HG03575 (cell line): ENCODE measurements at regions not wholly inside any gene's neighbourhood (a gene's known extent, or its start where the extent isn't known, plus 50 kb on each side); places are given as distances from the start of the nearest gene placed in this dataset.

Experiments
- ATAC-seq: cut with Tn5 transposase; IDR thresholded peaks from one replicate; pipeline ENCODE4 v1.9.1; 2021; ENCODE audit not compliant: unreplicated experiment, insufficient number of reproducible peaks, low FRiP score; ENCODE audit errors: extremely low read depth

DNA sequence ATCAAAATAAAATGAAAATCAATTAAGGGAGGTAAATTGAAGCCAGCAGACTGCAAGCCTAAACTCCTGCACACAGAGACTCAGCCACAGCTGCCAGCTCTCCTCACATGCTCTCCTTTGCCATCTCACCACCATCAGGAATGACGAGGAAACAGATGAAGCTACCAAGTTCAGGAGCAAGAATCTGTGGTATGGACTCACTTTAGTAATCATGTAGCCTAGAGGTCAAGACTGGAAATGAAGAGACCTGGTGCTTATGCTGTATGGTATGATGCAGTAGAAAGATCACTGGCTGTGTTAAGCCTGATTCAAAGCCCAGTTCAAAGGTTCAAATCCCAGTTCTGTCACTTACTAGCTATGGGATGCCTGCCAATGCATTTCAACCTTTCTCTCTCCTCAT, 78.9 kb upstream of the CAMK1G start:
- no peak for ATAC-seq

DNA sequence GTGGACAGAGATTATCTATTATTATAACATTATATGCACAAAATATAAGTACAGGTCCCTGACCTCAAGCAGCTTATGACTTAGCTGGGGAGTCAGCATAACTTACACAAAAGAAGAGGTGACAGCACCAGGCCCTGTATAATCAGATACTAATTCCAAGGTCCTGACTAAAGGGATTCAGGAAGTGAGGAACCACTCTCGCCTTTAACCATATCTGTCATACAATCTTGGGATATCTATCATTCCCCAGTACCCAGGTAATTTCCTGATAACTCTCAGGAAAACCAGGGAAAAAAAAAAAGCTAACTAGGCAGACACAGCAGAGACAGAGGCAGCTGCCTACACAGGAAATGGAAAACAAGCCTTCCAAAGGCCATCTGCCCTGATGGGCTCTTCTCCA, 78.5 kb upstream of the CAMK1G start:
- no peak for ATAC-seq

DNA sequence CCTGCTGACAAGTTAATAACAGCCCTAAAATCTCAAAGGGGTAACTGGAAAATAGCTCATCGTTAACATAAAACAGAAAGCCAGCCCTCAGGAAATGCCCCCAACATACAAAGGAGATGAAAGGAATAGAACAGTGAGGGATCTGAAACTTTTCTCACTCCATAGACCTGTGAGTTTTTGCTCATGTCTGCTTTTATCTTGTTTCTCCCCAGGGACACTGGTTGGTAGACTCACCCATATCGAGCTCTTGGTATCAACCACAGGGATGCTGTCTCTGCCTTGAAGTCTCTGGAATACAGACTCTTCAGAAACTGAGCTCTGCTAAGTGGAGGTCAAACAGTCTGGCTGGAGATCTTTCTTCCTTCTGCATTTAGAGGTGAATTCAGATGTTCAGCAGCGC, 77.4 kb upstream of the CAMK1G start:
- no peak for ATAC-seq

DNA sequence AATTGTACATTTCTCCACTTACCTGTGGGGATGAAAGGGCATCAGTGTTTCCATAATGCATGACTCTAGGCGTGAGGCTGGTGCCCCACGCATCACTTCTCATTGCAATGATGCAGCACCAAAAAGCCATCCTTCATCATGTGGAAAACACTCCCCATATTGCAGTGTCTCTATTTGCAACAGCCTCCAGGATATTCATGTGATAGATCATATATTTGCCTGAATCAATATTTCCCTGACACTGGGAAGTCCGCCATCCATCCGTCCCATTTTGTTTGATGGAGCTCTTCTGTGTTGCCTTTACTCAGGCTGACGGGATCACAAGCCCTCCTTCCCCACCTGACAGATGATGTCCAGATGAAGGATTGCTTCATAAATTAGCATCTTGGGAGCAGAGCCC, 74.5 kb upstream of the CAMK1G start:
- ATAC-seq = no peak

DNA sequence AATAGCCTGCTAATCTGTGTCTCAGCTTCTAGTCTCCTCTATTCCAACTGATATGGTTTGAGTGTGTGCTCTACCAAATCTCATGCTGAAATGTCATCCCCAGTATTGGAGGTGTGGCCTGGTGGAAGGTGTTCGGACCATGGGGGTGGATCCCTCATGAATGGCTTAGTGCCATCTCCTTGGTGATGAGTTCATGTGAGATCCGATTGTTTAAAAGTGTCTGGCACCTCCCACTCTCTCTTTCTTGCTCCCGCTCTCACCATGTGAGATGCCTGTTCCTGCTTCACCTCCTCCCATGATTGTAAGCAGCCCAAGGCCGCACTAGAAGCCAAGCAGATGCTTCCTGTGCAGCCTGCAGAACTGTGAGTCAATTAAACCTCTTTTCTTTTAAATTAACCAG, 73.5 kb upstream of the CAMK1G start:
- ATAC-seq = no peak

DNA sequence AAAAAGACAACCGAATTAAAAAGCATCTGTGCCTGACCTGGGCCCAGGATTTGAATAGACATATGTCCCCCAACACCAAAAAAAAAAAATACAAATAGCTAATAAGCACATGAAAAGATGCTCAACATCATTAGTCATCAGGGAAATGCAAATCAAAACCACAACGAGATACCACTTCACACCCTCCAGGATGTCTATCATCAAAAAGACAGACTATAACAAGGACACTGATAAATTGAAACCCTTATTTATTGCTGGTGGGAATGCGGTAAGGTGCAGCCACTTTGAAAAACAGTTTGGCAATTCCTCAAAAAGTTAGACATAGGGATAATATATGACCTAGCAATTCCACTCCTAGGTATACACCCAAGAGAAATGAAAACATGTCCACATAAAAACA, 72.3 kb upstream of the CAMK1G start:
- ATAC-seq = no peak

DNA sequence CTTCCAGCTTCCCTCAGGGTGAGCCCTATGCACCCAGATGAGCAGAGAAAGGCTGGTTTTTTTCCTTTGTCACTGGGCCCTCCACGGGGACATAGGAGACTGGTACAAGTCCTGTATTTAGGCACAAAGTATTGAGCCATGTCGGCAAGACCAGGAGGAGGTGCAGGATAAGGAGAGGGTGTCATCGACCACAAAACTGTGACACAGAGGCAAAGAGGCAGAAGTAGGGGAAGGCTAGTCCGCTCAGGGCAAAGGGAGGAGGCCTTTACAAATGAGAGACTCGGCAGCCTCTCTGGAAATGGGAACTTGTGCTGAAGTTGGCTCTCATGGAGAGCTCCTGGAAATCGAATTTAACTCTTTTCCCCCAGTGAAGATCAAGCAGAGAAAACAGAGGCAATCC, 70.7 kb upstream of the CAMK1G start:
- ATAC-seq = no peak

DNA sequence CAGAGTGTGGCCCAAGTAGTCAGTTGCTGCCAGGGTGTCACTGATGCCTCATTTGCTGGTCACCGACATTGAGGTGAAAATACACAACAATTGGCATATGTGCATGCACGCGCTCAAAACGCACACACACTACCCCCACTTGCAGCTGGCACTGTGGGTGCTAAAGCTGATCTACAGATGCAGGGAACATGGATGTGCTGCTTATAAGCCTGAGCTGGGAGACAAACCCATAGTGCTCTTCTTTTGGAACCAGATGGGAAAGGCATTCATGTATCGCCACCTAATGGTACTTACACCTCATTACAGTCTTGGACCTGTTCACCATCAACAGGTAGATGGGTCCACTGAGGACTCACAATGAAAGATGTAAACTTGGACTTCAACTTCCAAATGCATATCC, 70.3 kb upstream of the CAMK1G start:
- ATAC-seq = no peak

DNA sequence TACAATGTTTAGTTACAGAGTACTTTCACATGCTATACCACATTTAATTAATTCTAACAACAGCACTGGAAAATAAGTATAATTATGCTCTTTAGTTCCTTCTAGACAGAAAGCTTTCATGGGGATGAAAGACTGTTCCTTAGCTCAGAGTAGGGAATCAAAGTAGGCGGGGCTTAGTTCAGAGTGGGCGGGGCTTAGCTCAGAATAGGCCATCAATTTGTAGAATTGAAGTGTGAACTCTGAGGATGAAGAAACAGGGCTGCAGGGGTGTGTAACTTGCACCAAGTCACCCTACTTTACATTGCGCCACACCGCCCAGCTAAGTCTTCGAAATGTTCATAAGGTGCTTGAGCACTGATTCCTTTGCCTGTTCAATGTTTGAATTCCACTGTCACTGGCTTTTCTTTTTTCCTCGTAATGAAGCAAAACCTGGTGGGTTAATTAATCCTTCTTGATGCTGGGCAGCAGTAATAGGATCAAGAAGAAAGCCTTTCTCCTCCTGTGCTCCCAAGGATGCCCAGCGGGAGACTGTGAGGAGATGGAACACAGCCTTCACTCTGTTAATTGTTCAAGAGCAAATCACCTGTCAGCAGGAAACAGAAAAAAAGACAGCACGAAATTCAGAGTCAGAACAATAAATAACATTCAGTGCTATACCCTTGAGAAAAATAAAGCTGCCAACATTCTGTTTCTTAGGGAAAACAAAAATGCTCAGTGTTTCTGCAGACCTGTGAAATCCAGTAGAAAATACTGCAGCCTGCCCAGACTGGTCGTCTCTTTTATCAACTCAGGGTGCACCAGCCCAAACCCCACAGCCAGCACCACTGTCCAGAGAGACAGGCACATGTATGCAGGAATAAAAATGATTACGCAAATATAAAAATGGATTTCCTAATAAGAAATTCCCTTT, 66.5 kb upstream of the CAMK1G start:
- no peak for ATAC-seq

DNA sequence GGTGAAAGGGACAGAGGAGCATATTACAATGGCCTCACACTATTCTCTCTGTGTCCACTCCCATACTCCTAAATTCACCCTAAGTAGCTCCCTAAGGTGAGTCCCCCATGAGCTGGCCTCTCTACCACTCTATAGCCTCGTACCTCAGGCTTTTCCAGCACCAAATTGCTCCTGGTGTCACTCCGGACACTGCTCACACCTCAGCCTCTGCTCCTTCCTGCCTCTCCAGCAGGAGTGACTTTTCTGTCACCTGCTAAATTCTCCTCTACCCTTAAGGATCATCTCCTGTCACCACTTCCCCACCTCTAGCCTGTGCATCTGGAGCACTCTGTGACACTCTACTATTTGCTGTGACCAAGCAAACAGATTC, 65.8 kb upstream of the CAMK1G start:
- no peak for ATAC-seq

DNA sequence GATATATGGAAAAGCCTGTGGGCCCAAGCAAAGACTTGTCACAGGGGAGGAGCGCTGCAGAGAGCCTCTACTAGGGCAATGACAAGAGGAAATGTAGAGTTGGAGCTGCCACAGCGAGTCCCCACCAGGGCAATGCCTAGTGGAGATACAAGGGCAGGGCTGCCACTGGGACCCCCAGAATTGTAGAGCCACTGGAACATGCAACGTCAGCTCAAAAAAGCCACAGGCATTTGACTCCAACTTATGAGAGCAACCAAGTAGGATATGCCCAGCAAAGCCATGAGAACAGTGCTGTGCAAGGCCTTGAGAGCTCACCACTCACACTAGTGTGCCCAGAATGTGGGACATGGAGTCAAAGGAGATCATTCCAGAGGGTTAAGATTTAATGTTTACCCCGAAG, 63.7 kb upstream of the CAMK1G start:
- ATAC-seq = no peak

DNA sequence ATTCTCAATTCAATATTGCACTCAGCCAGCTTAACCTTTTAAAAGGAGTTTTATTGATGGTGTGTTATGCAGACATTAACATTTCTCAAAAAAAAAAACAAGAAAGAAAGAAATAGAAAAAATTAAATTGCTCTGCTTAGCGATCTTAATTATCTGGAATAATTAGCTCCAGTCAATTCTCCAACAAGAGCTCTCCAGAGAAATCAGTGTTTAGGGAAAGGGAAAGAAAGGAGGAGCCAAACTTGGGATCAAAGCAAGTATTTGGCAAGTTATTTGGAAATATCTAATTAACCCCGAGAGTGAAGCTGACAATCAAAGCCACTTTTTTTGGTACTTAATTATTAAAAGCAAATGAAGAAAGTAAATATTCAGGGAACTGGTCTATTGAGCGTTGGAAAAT, 60.7 kb upstream of the CAMK1G start:
- ATAC-seq = no peak

DNA sequence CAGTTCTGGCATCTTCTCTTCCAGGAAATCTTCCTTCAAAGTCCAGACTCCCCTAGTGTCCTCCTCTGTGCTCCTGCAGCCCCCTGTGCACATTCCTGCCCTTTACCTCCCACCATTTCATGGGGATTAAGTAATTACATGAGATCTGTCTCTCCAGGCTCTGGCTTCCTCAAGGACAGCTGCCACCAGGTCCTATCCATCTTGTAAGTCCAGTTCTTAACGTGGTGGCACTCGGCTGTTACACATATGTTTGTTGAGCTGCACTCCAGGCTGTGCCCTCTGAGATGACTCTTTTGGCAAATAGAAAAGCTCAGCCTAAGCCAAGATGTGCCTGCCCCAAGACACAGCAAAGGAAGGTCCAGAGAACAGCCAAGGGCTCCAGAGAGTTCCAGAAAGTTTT, 57.4 kb upstream of the CAMK1G start:
- ATAC-seq = no peak

DNA sequence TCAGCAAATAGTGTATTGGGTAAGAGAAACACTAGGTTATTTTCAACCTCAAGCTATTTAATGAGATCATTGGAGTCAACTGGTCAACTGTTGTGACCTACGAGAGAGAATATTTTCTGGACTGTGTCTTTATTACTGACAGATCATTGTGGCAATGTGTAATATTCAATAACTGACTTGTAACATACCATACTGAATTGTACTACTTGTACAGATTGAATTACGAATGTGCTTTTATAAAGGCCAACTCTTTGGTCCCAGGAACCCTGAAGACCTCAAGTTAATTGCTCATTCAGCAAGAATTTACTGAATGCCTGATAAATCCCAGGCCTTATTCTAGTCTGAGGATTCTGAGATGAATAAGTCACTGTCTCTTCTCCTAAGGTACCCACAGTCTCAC, 56.1 kb upstream of the CAMK1G start:
- ATAC-seq = no peak

DNA sequence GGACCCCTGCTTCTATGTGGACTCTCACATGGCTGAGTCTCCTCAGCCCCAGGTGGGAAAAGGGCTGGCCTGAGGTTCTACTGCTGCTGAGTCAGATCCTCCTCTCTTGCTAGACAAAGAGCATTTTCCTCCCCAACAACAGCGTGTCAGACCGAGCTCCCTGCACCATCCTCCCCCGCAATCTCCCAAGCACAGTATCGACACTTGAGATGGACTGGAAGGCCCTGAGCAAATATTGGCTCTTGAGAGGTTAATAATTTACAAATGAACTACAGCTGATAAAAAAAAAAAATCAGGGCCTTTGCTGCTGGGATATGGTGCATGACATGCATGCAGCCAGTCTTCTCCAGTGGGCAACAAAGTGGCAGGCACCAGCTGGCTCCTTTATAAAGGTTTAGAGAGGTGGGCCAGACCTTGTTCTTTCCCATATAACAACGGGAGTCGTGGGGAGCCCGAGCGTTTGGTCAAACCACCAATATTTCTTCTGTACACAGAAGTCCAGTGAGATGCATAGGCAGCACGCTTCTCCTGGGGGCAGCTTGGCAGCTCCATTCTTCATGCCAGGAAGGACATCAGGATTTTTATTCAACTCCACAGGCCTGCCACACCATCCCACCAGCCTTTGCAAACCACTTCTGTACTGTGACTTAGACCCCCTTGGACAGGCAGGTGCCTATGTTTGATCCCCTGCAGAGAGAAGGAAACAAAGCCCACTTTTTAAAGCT, 55.4 kb upstream of the CAMK1G start:
- ATAC-seq = no peak

DNA sequence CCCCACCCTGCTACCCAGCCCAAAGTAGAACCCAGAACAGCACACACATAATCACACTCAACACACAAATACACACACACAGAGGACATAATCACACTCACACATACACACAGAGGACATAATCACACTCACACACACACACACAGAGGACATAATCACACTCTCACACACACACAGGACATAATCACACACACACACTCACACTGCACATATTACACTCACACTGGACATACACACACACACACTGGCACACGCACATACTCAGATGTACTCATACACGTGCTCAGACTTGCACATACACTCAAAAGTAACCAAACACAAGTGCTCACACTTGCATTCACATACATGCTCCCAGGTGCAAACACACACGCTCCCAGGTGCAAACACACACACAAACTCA, 54.3 kb upstream of the CAMK1G start:
- ATAC-seq = no peak

DNA sequence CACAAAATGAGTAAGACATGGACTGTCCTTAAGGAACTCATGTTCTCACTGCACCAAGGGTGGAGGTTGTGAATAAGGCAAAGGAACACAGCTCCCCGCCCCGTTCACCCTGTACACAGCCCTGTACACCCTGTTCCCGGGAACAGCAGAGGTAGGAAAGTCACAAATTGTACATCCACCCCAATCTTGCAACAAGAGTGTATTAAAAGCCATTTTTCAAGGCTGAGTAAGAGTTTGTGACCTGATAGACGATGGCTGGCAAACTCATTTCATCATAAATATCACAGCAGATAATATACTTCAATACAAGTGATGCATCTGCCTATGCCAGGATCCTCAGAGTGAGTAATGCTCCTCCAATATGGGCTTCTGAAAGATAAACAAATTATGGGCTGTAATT, 52.5 kb upstream of the CAMK1G start:
- no peak for ATAC-seq

DNA sequence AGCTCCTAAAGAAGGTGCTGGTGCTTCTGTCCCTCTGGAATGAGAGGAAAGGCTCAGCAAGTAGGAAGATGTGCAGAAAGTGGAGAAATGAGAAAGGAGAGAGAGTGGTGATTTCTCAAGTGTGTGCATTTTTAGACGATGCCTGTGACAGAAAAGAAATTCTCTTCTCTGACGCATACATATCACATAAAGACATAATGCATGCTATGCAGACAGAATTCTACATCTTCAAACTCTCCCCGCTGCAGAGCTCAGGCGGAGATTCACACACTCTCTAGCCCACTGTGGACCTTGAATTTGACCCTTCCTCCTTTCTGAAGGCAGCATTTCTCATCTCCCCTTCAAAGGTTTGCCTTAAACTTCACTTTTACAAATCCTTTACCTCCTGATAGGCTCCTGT, 52.0 kb upstream of the CAMK1G start:
- ATAC-seq = no peak
